G401 (cell line): ENCODE measurements at regions not wholly inside any gene's neighbourhood (a gene's known extent, or its start where the extent isn't known, plus 50 kb on each side); places are given as distances from the start of the nearest gene placed in this dataset.
"Not testable (repeated sequence)": the region's sequence is repeated elsewhere in the genome, so short reads cannot be mapped to it uniquely, and the experiment has no call there.

ENCODE experiments used
- DNase-seq: peaks from one replicate; pipeline ENCODE4 v3.0.0-alpha.2; 2015; ENCODE audit warnings: low spot score
- in situ Hi-C: cut with HindIII; loops from 2 replicates; pipeline ENCODE4 v1.10.0; 2016; ENCODE audit warnings: low sequenced_read_pairs, mixed read lengths

GRCh38 chr2:7696556-7696955 is 779.3 kb downstream of the RNF144A start:
- not testable (repeated sequence) for DNase-seq
- in situ Hi-C loops, result loop anchor here (25.0 kb wide), 1 partner anchor 259 kb away; no protein-coding TSS in a partner anchor

- in situ Hi-C loops, result loop anchor here (25.0 kb wide), 1 partner anchor 260 kb away; no protein-coding TSS in a partner anchor
- DNase-seq, result no peak
These were observed 779.8 kb downstream of the RNF144A start for GRCh38 chr2:7697052-7697451.

- in situ Hi-C loops, result no loop called here
- no peak for DNase-seq
These were observed 784.6 kb downstream of the RNF144A start for GRCh38 chr2:7701791-7702190.

GRCh38 chr2:7703048-7703447 is 785.8 kb downstream of the RNF144A start:
- in situ Hi-C loops, result no loop called here
- DNase-seq, result no peak

- DNase-seq, result no peak
- in situ Hi-C loops, result no loop called here
These were observed 786.4 kb downstream of the RNF144A start for GRCh38 chr2:7703543-7704144.

GRCh38 chr2:7704296-7704865 is 787.2 kb downstream of the RNF144A start:
- in situ Hi-C loops, result no loop called here
- no peak for DNase-seq

GRCh38 chr2:7706791-7707190 is 789.6 kb downstream of the RNF144A start:
- DNase-seq, result no peak
- in situ Hi-C loops, result no loop called here

GRCh38 chr2:7707723-7708122 is 790.5 kb downstream of the RNF144A start:
- no peak for DNase-seq
- in situ Hi-C loops, result no loop called here

- in situ Hi-C loops, result no loop called here
- DNase-seq, result no peak
These were observed 792.7 kb downstream of the RNF144A start for GRCh38 chr2:7709907-7710306.

GRCh38 chr2:7711167-7711566 is 794.0 kb downstream of the RNF144A start:
- no peak for DNase-seq
- in situ Hi-C loops, result no loop called here

- no peak for DNase-seq
- in situ Hi-C loops, result no loop called here
These were observed 802.7 kb downstream of the RNF144A start for GRCh38 chr2:7719876-7720275.

- in situ Hi-C loops, result no loop called here
These were observed 804.3 kb downstream of the RNF144A start for GRCh38 chr2:7721413-7721995.

GRCh38 chr2:7722212-7722910 is 805.1 kb downstream of the RNF144A start:
- in situ Hi-C loops, result no loop called here
- DNase-seq, result no peak

More at GRCh38 chr2:7721413-7721995, 804.3 kb downstream of the RNF144A start:
- peak; percentile 66 for DNase-seq

- no peak for DNase-seq
These were observed 807.1 kb downstream of the RNF144A start for GRCh38 chr2:7724336-7724735.

GRCh38 chr2:7725171-7725849 is 808.1 kb downstream of the RNF144A start:
- no peak for DNase-seq
- in situ Hi-C loops, result no loop called here

More at GRCh38 chr2:7724336-7724735, 807.1 kb downstream of the RNF144A start:
- in situ Hi-C loops, result no loop called here

- in situ Hi-C loops, result no loop called here
- DNase-seq, result no peak
These were observed 808.6 kb downstream of the RNF144A start for GRCh38 chr2:7725850-7726242.

GRCh38 chr2:7726989-7727388 is 809.8 kb downstream of the RNF144A start:
- DNase-seq, result no peak
- in situ Hi-C loops, result no loop called here

- DNase-seq, result no peak
- in situ Hi-C loops, result no loop called here
These were observed 811.2 kb downstream of the RNF144A start for GRCh38 chr2:7728388-7728787.

GRCh38 chr2:7730449-7730848 is 813.2 kb downstream of the RNF144A start:
- in situ Hi-C loops, result no loop called here
- DNase-seq, result no peak

GRCh38 chr2:7730990-7731389 is 813.8 kb downstream of the RNF144A start:
- in situ Hi-C loops, result no loop called here
- no peak for DNase-seq
